ENCODE measurements at regions not wholly inside any gene's neighbourhood (a gene's known extent, or its start where the extent isn't known, plus 50 kb on each side); places are given as distances from the start of the nearest gene placed in this dataset.

- TF ChIP-seq POLR2A (IDR thresholded peaks at IDR 0.05) (no peak), CTCF (IDR thresholded peaks at IDR 0.05) (no peak)
Observed at GRCh38 chr3:124201786-124202185, 209.9 kb upstream of the ROPN1 start.

Data from stomach (tissue), 4 donors.